Right atrium auricular region (tissue), 2 donors: ENCODE measurements at regions not wholly inside any gene's neighbourhood (a gene's known extent, or its start where the extent isn't known, plus 50 kb on each side); places are given as distances from the start of the nearest gene placed in this dataset.

Experiments used
- DNase-seq: peaks from one replicate; pipeline ENCODE4 v3.0.0-alpha.2; 2019; ENCODE audit warnings: low spot score
- H3K27ac ChIP-seq, 2 donors: fragments of 200-600 bp; sonication (generic); 1 replicate in 1 of 2; 2 replicates in 1 of 2; pipeline ENCODE4 v1.5.1; 2016 to 2019
- H3K27me3 ChIP-seq, 2 donors: fragments of 200-600 bp; sonication (generic); one replicate each; pipeline versions ENCODE4 v1.5.1 to v1.6.0; 2017 to 2019
- H3K36me3 ChIP-seq: fragments of 200-600 bp; sonication (generic); one replicate; pipeline ENCODE4 v1.5.1; 2016
- H3K4me1 ChIP-seq, 2 donors: fragments of 200-600 bp; sonication (generic); one replicate each; pipeline versions ENCODE4 v1.5.1 to v1.6.0; 2017 to 2019
- H3K4me3 ChIP-seq, 2 donors: fragments of 200-600 bp; sonication (generic); 1 replicate in 1 of 2; 2 replicates in 1 of 2; pipeline ENCODE4 v1.5.1; 2017 to 2019; ENCODE audit warnings: mild to moderate bottlenecking in 1 of 2, moderate library complexity in 1 of 2
- H3K9me3 ChIP-seq, 2 donors: fragments of 200-600 bp; sonication (generic); one replicate each; pipeline ENCODE4 v1.5.1; 2019
- TF ChIP-seq, protein P1 (sequence below), 2 donors: fragments of 200-600 bp; sonication (generic); IDR thresholded peaks; one replicate each; pipeline ENCODE4 v1.5.1; 2019; ENCODE audit warnings: antibody characterized with exemption in 2 of 2

GRCh38 chr3:69579306-69580041 lies 159.8 kb upstream of the MITF start:
- no peaks in the 10 kb centered on the region for H3K36me3 ChIP-seq
- DNase-seq: no peak

DNA sequence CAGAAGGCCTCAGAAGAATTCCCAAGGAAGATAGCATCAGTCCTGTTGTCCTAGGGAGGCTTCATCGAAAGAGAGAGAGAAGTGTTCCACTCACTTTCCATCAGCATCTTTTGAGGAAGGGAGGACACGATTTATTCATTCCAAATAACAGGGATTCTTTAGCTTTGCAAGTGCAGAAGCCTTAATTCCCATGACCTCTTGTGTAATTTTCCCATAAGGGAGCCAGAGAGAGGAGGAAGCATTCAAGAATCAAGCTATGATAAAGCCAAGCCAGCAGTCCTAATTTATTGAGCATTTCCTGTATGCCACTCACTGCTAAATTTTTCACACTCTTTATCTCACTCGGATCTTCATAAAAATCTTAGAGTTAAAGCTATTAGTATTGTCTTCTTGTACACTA lies 169.7 kb upstream of the MITF start:
- H3K9me3 ChIP-seq: no peaks in the 10 kb centered on the region

More at GRCh38 chr3:69579306-69580041, 159.8 kb upstream of the MITF start:
- Histone ChIP-seq H3K27me3 (no peaks in the 10 kb centered on the region), H3K4me1 (peaks cover 0 to 7% of the 10 kb centered on the region in 2 donors), H3K27ac (no peak overlapping the region), H3K4me3 (no peak overlapping the region), H3K9me3 (no peaks in the 10 kb centered on the region)
- TF ChIP-seq, protein P1, sequence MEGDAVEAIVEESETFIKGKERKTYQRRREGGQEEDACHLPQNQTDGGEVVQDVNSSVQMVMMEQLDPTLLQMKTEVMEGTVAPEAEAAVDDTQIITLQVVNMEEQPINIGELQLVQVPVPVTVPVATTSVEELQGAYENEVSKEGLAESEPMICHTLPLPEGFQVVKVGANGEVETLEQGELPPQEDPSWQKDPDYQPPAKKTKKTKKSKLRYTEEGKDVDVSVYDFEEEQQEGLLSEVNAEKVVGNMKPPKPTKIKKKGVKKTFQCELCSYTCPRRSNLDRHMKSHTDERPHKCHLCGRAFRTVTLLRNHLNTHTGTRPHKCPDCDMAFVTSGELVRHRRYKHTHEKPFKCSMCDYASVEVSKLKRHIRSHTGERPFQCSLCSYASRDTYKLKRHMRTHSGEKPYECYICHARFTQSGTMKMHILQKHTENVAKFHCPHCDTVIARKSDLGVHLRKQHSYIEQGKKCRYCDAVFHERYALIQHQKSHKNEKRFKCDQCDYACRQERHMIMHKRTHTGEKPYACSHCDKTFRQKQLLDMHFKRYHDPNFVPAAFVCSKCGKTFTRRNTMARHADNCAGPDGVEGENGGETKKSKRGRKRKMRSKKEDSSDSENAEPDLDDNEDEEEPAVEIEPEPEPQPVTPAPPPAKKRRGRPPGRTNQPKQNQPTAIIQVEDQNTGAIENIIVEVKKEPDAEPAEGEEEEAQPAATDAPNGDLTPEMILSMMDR (IDR thresholded peaks at IDR 0.05): no peak

GRCh38 chr3:69568951-69569350 lies 170.3 kb upstream of the MITF start:
- TF ChIP-seq, protein P1 (IDR thresholded peaks at IDR 0.05): no peak
- H3K36me3 ChIP-seq: no peaks in the 10 kb centered on the region
- peaks cover 0 to 16% of the 10 kb centered on the region in 2 donors for H3K4me1 ChIP-seq
- no peaks in the 10 kb centered on the region for H3K27me3 ChIP-seq
- DNase-seq: no peak
- H3K9me3 ChIP-seq: no peaks in the 10 kb centered on the region
- no peak overlapping the region for H3K4me3 ChIP-seq
- H3K27ac ChIP-seq: no peak overlapping the region

More for the DNA sequence above, 169.7 kb upstream of the MITF start:
- Histone ChIP-seq H3K27me3 (no peaks in the 10 kb centered on the region), H3K4me1 (peaks cover 0 to 16% of the 10 kb centered on the region in 2 donors), H3K4me3 (no peak overlapping the region), H3K36me3 (no peaks in the 10 kb centered on the region), H3K27ac (no peak overlapping the region)
- DNase-seq: no peak
- TF ChIP-seq, protein P1 (IDR thresholded peaks at IDR 0.05): no peak

DNA sequence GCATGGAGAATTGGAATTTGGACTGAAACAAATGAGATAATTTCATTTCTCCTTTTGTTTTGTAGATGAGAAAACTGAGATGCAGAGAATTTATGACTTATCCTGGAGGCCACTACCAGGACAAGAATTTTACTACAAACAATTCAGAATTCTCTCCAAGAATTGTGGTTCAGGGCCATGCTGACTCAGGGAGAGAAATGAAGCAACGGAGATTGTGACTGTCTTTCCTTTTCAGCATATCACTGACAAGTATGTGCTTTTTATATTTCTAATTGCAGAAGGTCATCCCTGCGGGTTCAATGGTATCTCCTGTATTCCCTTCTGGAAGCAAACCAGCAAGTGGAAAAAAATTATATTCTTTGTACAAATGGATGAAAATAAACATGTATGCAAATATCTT lies 170.8 kb upstream of the MITF start:
- H3K9me3 ChIP-seq: no peaks in the 10 kb centered on the region
- no peak for DNase-seq
- H3K27me3 ChIP-seq: no peaks in the 10 kb centered on the region
- H3K36me3 ChIP-seq: no peaks in the 10 kb centered on the region
- H3K4me3 ChIP-seq: no peak overlapping the region
- H3K4me1 ChIP-seq: peaks cover 0 to 16% of the 10 kb centered on the region in 2 donors
- no peak overlapping the region for H3K27ac ChIP-seq
- TF ChIP-seq, protein P1 (IDR thresholded peaks at IDR 0.05): no peak

GRCh38 chr3:69567710-69568052 lies 171.6 kb upstream of the MITF start:
- Histone ChIP-seq H3K27me3 (no peaks in the 10 kb centered on the region), H3K4me3 (no peak overlapping the region), H3K27ac (no peak overlapping the region), H3K36me3 (no peaks in the 10 kb centered on the region), H3K9me3 (no peaks in the 10 kb centered on the region), H3K4me1 (peaks cover 0 to 16% of the 10 kb centered on the region in 2 donors)
- TF ChIP-seq, protein P1 (IDR thresholded peaks at IDR 0.05): no peak
- DNase-seq: no peak
